Activated T-cell treated with anti-CD3 and anti-CD28 coated beads for 1 hour (primary cell): ENCODE measurements at regions not wholly inside any gene's neighbourhood (a gene's known extent, or its start where the extent isn't known, plus 50 kb on each side); places are given as distances from the start of the nearest gene placed in this dataset.

Source experiments
- DNase-seq: peaks from one replicate; pipeline ENCODE4 v3.0.0-alpha.2; 2020; ENCODE audit warnings: low read depth

DNA sequence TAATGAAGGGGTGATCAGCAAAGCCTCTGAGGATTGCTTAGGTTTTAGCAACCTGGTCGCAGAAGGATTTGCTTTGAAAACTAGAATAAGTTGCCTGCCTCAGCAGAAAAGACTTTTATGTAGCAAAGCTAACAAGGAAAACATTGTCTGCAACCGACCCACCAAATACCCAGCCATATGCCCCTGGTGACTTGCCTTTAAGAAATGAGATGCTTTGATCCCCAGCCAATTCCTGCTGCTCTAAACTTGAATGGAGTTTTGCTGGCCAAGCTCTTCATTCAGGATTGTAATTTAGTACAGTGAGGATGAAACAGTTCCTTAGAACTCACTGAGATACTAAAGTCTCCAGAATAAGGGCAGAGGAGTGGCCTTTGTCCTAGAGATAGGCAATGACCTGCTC is 139.8 kb upstream of the PROK2 start:
- DNase-seq: no peak

DNA sequence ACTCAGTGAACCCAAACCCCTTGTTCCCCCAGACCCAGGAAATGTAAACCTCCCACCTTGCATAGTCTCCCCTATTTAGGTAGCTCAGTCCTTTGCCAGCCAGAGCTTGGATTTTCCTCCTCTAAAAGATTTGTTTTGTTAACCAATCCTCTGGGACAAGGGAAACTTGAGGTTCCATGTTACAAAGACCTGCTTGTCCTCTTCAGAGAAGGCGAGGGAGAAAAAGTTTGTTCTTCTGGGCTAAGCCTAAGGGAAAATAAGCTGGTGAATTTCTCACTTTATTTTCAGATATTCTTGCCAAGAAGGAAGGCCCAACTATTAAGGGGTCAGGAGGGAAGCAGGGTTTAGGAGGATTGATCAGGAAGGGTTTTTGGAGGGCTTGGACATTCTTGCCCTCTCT is 136.1 kb upstream of the PROK2 start:
- DNase-seq: no peak

DNA sequence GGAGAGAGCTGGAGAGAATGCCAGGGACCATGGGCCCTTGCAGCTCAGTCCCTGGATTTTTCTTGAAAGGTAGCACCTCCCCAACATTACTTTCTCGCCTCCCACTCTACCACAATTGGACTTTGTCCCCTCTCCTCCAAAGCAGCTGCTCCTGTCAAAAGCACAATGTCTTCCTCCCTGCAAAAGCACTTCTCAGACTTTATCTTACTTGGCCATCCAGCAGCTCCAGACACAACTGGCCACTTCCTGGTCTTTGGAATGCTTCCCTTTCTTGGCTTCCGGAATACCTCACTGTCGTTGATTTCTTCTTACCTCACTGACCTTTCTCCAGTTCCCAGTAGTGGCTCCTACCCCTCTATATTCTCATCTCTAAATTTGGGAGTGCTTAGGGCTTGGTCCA is 134.6 kb upstream of the PROK2 start:
- DNase-seq: no peak

- DNase-seq: no peak
These were observed 132.6 kb upstream of the PROK2 start for GRCh38 chr3:71917545-71917944.

DNA sequence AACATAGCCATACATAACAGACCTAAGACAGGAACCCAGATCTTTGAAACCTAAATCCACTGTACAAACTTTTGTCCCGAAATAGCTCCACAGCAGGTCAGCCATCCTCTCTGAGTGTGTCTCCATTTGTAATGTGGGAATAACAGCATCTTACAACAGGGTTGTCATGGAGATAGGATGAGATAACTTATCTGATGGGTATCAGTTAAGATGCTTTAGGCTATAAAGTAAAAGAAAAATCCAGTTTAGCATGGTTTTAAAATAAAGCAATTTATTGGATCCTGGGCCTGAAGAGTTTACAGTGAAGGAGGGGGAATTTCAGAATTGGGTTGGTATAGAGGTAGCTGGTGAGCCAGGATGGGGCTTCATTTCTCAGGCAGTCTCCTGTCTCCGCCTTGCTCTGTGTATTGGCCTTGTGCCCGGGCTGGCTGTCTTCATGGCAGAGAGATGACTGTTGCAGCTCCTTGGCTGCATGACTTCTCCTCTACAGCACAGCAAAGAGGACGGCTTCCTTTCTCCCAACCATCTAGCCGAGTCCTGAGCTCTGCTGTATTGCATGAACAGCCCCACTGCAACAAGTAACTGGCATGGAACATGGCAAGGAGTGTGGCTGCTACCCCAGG is 131.9 kb upstream of the PROK2 start:
- no peak for DNase-seq

DNA sequence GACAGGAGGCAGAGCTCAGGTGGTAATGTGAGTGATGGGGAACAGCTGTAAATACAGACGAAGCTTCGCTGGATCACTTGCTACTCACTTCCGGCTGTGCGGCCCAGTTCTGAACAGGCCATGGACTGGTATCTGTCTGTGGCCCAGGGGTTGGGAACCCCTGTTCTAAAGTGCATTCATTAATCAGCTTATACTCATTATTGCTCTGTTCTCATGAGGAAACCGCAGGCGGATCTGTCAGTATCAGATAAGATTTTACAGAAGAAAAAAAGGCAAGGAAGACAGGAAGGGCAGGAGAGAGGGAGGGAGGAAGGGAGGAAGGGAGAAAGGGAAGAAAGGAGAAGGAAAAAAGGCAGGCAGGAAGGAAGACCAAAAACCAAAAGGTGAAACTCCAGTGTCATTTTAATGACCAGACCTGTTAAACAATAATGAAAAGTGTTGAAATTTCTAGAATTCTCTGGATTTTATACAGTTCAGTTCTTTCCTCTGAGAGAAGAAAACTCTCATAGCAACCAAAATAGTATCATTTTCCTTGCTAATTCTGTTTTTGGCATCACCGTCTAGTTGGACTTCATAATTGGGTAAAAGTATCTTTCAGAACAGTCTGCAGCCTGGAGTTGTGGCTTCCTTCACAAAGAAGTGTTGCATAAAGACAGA is 128.0 kb upstream of the PROK2 start:
- DNase-seq: no peak

GRCh38 chr3:71910108-71910507 is 125.2 kb upstream of the PROK2 start:
- no peak for DNase-seq

GRCh38 chr3:71907996-71908395 is 123.0 kb upstream of the PROK2 start:
- DNase-seq: no peak

- no peak for DNase-seq
These were observed 122.0 kb upstream of the PROK2 start for GRCh38 chr3:71906976-71907375.

- no peak for DNase-seq
These were observed 120.5 kb upstream of the PROK2 start for GRCh38 chr3:71905426-71905825.

- no peak for DNase-seq
These were observed 119.0 kb upstream of the PROK2 start for GRCh38 chr3:71903936-71904335.

DNA sequence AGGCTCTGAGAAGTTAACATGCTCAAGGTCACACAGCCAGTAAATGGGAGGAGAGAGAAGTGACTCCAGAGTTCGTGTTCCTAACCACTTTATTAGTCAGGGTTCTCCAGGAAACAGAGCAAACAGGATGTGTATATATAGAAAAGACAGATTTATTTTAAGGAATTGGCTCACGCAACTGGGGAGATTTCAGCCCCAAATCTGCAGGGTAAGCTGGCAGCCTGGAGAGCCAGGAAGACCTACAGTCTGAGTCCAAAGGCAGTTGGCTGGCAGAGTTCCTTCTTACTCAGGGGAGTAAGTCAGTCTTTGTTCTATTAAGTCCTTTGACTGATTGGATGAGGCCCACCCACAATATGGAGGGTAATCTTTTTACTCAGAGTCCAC is 118.2 kb upstream of the PROK2 start:
- DNase-seq: no peak

- DNase-seq: no peak
These were observed 117.5 kb upstream of the PROK2 start for GRCh38 chr3:71902258-71903111.

GRCh38 chr3:71901645-71902044 is 116.7 kb upstream of the PROK2 start:
- DNase-seq: no peak

- no peak for DNase-seq
These were observed 115.1 kb upstream of the PROK2 start for GRCh38 chr3:71900057-71900456.

- DNase-seq: no peak
These were observed 111.8 kb upstream of the PROK2 start for GRCh38 chr3:71896751-71897150.

DNA sequence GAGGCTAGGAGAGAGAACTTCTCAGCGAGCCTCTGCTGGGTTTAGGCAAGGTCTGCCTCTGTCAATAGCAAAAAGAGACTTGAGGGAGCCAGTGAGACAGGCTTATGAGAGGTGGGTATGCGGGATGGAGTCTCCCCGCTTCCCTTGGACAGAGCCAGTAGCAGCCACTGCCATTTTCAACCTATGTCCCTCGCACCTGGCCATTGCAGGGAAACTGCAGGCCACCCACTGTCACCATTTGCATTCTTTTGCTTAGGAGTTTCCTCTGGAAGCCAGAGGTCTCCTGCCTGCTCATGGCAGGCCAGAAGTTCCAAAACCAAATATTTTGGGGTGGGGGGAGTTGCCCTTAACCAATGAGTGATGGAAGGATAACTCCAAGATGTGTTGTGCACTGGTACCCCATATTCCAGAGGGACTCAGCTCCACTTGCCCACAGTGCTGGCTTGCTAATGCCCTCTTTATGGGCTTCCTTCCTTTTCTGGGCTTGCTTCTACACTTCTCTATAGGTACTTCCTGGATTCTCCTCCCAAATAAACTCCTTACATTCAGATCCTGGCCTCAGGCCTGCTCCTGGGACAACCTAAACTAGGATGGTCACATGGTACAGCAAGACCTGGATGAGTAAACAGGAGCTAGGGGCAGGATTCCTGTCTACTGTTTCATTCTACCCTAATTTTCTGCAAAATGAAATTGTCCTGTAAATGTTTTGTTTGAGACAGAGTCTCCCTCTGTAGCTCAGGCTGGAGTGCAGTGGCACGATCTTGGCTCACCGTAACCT is 108.9 kb upstream of the PROK2 start:
- DNase-seq: no peak

- DNase-seq: no peak
These were observed 108.2 kb upstream of the PROK2 start for GRCh38 chr3:71893122-71893521.

GRCh38 chr3:71891483-71891882 is 106.5 kb upstream of the PROK2 start:
- no peak for DNase-seq

DNA sequence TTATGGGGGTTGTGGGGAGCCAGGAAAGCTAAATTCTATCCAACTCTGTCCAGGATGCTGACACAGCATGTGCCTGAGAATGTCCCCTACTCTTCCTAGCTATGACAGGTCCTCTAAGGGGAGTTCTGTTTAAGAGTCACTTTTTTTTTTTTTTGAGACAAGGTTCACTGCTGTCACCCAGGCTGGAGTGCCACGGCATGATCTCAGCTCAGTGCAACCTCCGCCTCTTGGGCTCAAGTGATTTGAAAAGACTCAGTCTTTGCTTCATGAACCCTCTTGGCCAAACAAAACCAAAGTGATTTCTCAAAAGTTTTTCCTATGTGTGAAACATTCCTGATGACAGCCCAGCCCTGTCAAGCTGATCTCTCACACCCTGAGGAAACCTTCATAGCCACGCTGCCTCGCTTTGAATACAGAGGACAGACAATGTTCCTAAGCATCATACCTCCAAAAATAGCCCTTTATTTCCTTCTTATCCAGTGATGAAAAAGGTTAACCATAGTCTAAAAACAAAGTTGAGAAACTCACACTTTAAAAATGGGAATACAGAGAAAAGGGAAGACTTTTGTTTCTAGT is 105.5 kb upstream of the PROK2 start:
- no peak for DNase-seq

DNA sequence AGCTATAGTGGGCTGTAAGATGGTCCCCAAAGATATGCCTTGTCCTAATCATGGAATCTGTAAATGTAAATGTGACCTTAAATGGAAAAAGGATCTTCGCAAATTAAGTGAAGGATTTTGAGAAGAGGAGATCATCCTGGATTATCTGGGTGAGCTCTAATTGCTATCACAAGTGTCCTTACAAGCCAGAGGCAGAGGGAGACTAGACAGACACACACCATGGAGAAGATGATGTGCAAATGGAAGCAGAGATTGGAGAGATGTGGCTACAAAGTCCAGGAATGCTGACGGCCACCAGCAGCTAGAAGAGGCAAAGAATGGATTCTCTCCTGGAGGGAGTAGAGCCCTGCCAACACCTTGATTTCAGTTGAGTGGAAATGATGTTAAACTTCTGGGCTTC is 102.3 kb upstream of the PROK2 start:
- no peak for DNase-seq

- no peak for DNase-seq
These were observed 100.1 kb upstream of the PROK2 start for GRCh38 chr3:71885006-71885405.
